ENCODE measurements at regions not wholly inside any gene's neighbourhood (a gene's known extent, or its start where the extent isn't known, plus 50 kb on each side); places are given as distances from the start of the nearest gene placed in this dataset.

DNA sequence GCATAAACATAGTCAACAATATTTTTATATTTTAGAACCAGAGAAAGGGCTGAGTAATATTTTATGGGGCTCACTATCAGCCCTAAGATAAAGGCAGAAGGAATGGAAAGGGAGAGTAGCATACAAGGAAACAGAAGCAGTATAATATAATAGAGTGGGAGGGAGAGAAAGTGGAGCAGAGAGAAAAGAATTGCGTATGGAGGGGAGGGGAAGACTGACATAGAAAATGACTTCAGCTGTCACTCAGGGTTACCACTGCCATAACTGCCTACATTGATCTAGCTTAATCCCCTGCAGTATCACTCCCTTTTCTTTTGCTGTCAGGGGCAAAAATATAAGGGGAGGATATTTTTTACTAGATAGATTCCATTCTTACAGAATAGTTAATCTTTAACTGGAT lies 1133.5 kb upstream of the MAP3K7 start:
- TF ChIP-seq CTCF (IDR thresholded peaks at IDR 0.05; ENCODE audit: low read depth, low read length) (no peak), EZH2phosphoT487 (IDR thresholded peaks at IDR 0.05; ENCODE audit: low read depth) (no peak)

All from OCI-LY3 (cell line).